ENCODE measurements at regions not wholly inside any gene's neighbourhood (a gene's known extent, or its start where the extent isn't known, plus 50 kb on each side); places are given as distances from the start of the nearest gene placed in this dataset.
A peak's percentile ranks its signal among the peaks of the same experiment; 100 is the strongest.
"Not testable (repeated sequence)": the region's sequence is repeated elsewhere in the genome, so short reads cannot be mapped to it uniquely, and the experiment has no call there.

DNA sequence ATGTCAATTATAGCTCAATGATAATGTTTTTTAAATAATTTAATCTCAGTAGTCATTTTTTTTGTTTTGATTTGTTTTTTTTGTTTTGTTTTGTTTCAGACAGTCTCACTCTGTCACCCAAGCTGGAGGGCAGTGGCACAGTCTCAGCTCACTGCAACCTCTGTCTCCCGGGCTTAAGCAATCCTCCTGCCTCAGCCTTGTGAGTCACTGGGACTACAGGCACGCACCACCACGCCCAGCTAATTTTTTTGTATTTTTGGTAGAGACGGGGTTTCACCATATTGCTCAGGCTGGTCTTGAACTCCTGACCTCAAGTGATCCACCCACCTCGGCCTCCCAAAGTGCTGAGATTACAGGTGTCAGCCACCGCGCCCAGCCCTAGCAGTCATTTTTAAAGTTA is 60.6 kb upstream of the RTL6 start:
- BruUV-seq (replicated peaks); H3K9me1 ChIP-seq (ENCODE audit: insufficient read depth, low read length); H3K56ac ChIP-seq (ENCODE audit: extremely low read depth, insufficient read depth, low read length); H3K9ac ChIP-seq (ENCODE audit: low read depth, low read length); dilution Hi-C loops (cut with HindIII; ENCODE audit: low sequenced_read_pairs, unreplicated experiment); H2AFZ ChIP-seq (replicated peaks; ENCODE audit: low read length, poor library complexity); H3K27ac ChIP-seq (ENCODE audit: insufficient read depth, low read length); H3K4me1 ChIP-seq (ENCODE audit: control insufficient read depth, insufficient read depth, low read length); H4K5ac ChIP-seq (ENCODE audit: low read depth, low read length); H2BK20ac ChIP-seq (ENCODE audit: low read depth, low read length); in situ Hi-C loops (cut with MboI; ENCODE audit: low sequenced_read_pairs); H3K4me2 ChIP-seq (ENCODE audit: low read depth, low read length); H2AK9ac ChIP-seq (replicated peaks; ENCODE audit: low read depth, low read length, poor library complexity); H3K36me3 ChIP-seq (ENCODE audit: control insufficient read depth, insufficient read depth, low read length); H3K4me3 ChIP-seq (ENCODE audit: insufficient read depth, low read depth, low read length); H3K9me3 ChIP-seq (ENCODE audit: control insufficient read depth, insufficient read depth, low read length); H4K20me1 ChIP-seq (ENCODE audit: insufficient read depth, low read length); H3K23ac ChIP-seq (ENCODE audit: low read depth, low read length); H3K79me1 ChIP-seq (ENCODE audit: low read depth in 1 of 2, low read length in 2 of 2); H3K27me3 ChIP-seq (ENCODE audit: control insufficient read depth, insufficient read depth, low read length): not testable (repeated sequence)
- H3K18ac ChIP-seq (ENCODE audit: low read depth, low read length) = peak overlapping the region; percentile 76; the same call in 1 of the 2 replicates
- peak overlapping the region in 1 of 2 experiments; percentile 72; a peak in 1 of 4 replicates for H4K8ac ChIP-seq (ENCODE audit: low read depth in 2 of 2, low read length in 2 of 2)
- peak overlapping the region; percentile 70 for H2BK5ac ChIP-seq (ENCODE audit: low read depth, low read length, poor library complexity, severe bottlenecking)
- TF ChIP-seq CEBPB (IDR thresholded peaks at IDR 0.05; ENCODE audit: low read depth, low read length) = peak; percentile 90
- peak; percentile 50 for TF ChIP-seq RCOR1 (IDR thresholded peaks at IDR 0.05; ENCODE audit: insufficient replicate concordance, low read length)
- peak; percentile 28; the same call in 1 of the 2 replicates for TF ChIP-seq FOS (IDR thresholded peaks at IDR 0.05; ENCODE audit: low read depth, low read length)
- peak overlapping the region; percentile 83 for H2BK120ac ChIP-seq (ENCODE audit: low read depth, low read length)
- peak overlapping the region; percentile 94 for H3K4ac ChIP-seq (ENCODE audit: low read depth, low read length)
- intact Hi-C loops (cut with micrococcal nuclease) = loop anchor here (10.0 kb wide), 2 partner anchors 64 to 114 kb away; partner anchors contain the start of gene RTL6
- ChIA-PET POLR2A (ENCODE audit: unreplicated experiment) (interaction anchor here (0.5 to 0.6 kb wide), 2 partner anchors 12 to 34 kb away, joined by 3 to 4 read pairs; no protein-coding TSS in a partner anchor), CTCF (interaction anchor here (0.9 kb wide), 1 partner anchor 8 kb away, joined by 3 read pairs; no protein-coding TSS in a partner anchor)
- WGBS, 2 experiments (ENCODE audit: extremely low coverage in 2 of 2, insufficient read length in 1 of 2) = no CpG with 5 or more reads among the region's 7 CpGs
- 0 out of 2 replicates have a peak overlapping the region, but pooled peaks have one; percentile 83 for H2AK5ac ChIP-seq (ENCODE audit: low read depth, low read length)
- peak overlapping the region; percentile 91 for H4K91ac ChIP-seq (ENCODE audit: insufficient read depth, low read depth, low read length)
- ATAC-seq (ENCODE audit: low read depth) = peak; percentile 84
- H3K14ac ChIP-seq (replicated peaks; ENCODE audit: low read depth, low read length) = peak overlapping the region; percentile 93; the same call in 1 of the 2 replicates
- DNase-seq = peak; percentile 68
- H2BK15ac ChIP-seq (ENCODE audit: low read depth, low read length) = peak overlapping the region; percentile 56; the same call in 2 of the 3 replicates

DNA sequence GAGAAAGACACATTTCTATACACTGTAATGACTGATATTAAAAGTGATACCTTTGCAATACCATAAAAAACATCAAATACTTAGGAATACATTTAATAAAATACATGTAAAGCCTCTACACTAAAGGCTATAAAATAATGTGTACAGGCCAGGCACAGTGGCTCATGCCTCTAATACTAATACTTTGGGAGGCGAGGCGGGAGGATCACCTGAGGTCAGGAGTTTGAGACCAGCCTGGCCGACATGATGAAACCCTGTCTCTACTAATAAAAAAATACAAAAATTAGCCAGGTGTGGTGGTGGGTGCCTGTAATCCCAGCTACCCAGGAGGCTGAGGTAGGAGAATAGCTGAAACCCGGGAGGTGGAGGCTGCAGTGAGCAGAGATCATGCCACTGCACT is 59.8 kb upstream of the RTL6 start:
- DNase-seq; H3K18ac ChIP-seq (ENCODE audit: low read depth, low read length); H2BK15ac ChIP-seq (ENCODE audit: low read depth, low read length); H3K4ac ChIP-seq (ENCODE audit: low read depth, low read length); H3K56ac ChIP-seq (ENCODE audit: extremely low read depth, insufficient read depth, low read length); H3K14ac ChIP-seq (replicated peaks; ENCODE audit: low read depth, low read length); H4K8ac ChIP-seq (ENCODE audit: low read depth in 2 of 2, low read length in 2 of 2); H3K23ac ChIP-seq (ENCODE audit: low read depth, low read length); in situ Hi-C loops (cut with MboI; ENCODE audit: low sequenced_read_pairs); BruUV-seq (replicated peaks); H3K9me3 ChIP-seq (ENCODE audit: control insufficient read depth, insufficient read depth, low read length); H3K4me1 ChIP-seq (ENCODE audit: control insufficient read depth, insufficient read depth, low read length); H2BK20ac ChIP-seq (ENCODE audit: low read depth, low read length); H3K36me3 ChIP-seq (ENCODE audit: control insufficient read depth, insufficient read depth, low read length); H4K20me1 ChIP-seq (ENCODE audit: insufficient read depth, low read length); H3K27ac ChIP-seq (ENCODE audit: insufficient read depth, low read length); H4K91ac ChIP-seq (ENCODE audit: insufficient read depth, low read depth, low read length); H3K79me1 ChIP-seq (ENCODE audit: low read depth in 1 of 2, low read length in 2 of 2); H4K5ac ChIP-seq (ENCODE audit: low read depth, low read length); H2AK9ac ChIP-seq (replicated peaks; ENCODE audit: low read depth, low read length, poor library complexity); H2BK5ac ChIP-seq (ENCODE audit: low read depth, low read length, poor library complexity, severe bottlenecking); H3K9me1 ChIP-seq (ENCODE audit: insufficient read depth, low read length); H3K4me2 ChIP-seq (ENCODE audit: low read depth, low read length); H3K9ac ChIP-seq (ENCODE audit: low read depth, low read length); dilution Hi-C loops (cut with HindIII; ENCODE audit: low sequenced_read_pairs, unreplicated experiment); H2AFZ ChIP-seq (replicated peaks; ENCODE audit: low read length, poor library complexity); ATAC-seq (ENCODE audit: low read depth); CTCF ChIA-PET; H3K27me3 ChIP-seq (ENCODE audit: control insufficient read depth, insufficient read depth, low read length); H2BK120ac ChIP-seq (ENCODE audit: low read depth, low read length); H2AK5ac ChIP-seq (ENCODE audit: low read depth, low read length); H3K4me3 ChIP-seq (ENCODE audit: insufficient read depth, low read depth, low read length): not testable (repeated sequence)
- intact Hi-C loops (cut with micrococcal nuclease) = loop anchor here (10.0 kb wide), 2 partner anchors 63 to 113 kb away; partner anchors contain the start of gene RTL6
- no CpG with 5 or more reads among the region's 4 CpGs for WGBS, 2 experiments (ENCODE audit: extremely low coverage in 2 of 2, insufficient read length in 1 of 2)
- POLR2A ChIA-PET (ENCODE audit: unreplicated experiment) = interaction anchor here (0.7 kb wide), 1 partner anchor 473 kb away, joined by 3 read pairs; no protein-coding TSS in a partner anchor
